GM18909 (cell line): ENCODE measurements at regions not wholly inside any gene's neighbourhood (a gene's known extent, or its start where the extent isn't known, plus 50 kb on each side); places are given as distances from the start of the nearest gene placed in this dataset.

ENCODE experiments used
- ATAC-seq: cut with Tn5 transposase; IDR thresholded peaks from one replicate; pipeline ENCODE4 v1.9.1; 2021; ENCODE audit warnings: mild to moderate bottlenecking; ENCODE audit not compliant: unreplicated experiment, poor library complexity

DNA sequence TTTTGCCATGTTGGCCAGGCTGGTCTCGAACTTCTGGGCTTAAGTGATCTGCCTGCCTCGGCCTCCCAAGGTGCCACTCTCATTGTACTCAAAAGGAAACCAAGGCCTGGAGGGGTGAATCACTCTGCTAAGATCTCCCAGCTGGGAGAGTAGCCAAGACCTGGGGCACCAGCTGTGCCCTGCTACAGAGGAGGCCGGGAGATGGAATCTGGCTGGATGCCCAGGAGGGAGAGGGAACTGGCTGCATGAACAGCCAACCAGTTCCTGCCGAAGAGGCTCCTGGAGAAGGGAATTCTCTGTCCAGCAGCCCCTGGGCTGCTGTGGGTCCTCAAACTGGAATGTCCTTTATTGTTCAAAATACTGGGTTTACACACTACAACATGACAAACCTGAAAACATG lies 238.7 kb upstream of the CIBAR2 start:
- no peak for ATAC-seq

- ATAC-seq: no peak
Observed at GRCh38 chr16:85353013-85353412, 240.7 kb upstream of the CIBAR2 start.

DNA sequence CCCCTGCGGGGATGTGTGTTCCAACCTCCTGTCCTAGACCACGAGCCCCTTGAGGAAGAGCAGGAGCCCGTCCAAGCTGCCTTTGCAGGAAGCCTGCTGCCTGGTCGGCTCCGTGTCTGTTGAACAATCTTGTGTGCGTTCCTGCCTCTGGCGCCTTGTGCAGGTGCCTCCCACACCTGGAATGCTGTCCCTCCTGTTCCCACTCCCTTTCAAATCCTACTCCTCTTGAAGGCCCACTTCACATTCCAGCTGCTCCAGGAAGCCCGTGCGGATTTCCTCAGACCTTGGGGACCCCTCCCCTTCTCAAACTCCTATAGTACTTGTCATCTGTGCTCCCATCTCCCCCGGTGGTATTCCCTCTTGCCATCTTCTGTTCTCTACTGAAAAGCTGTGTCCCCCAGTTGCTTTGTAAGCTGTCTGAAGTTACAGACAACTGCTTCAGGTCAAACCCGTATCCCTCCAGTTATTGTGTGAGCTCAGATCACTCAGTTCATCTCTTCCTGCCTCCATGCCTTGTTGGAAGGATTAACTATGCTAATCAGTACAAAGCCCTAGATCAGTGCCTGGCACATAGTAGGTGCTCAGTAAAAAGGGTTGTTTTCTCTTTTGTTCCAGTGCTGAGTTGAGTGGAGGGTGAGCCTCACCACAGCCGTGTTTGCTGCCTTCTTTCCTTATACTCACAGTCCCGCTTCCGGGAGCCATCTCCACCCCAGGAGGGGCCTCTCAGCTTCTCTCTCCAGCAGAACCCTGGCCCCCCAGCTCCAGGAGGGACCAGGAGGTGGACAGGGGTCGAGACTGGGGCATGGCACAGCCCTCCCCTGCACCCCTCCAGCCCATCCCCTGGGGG lies 241.8 kb upstream of the CIBAR2 start:
- no peak for ATAC-seq

GRCh38 chr16:85354686-85355514 lies 242.6 kb upstream of the CIBAR2 start:
- no peak for ATAC-seq

DNA sequence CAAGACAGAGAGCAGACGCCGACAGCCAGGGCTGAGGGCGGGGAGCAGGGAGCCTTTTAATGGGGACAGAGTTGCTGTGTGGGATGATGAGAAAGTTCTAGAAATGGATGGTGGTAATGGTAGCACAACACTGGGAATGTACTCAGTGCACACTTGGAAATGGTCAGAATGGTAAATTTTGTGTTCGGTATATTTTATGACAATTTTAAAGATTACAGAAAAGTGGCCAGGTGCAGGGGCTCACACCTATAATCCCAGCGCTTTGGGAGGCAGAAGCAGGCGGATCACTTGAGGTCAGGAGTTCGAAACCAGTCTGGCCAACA lies 243.2 kb upstream of the CIBAR2 start:
- no peak for ATAC-seq

DNA sequence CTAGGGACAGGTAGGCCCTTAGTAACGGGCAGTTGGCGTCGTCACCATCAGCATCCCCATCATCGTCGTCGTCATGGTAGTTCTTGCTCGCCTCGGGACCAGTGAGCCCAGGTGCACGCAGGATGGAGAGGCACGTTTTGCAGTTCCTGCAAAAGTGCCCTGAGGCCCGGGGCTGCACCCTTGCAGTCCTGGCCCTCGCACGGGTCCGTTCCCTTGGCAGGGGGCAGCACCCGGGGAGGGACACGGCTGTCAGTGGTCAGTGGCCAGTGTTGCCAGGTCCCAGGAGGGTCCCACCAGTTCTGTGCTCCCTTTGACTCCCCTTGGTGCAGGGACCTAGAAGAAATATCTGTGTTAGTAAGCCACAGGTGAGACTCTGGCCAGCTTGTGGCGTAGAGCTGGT lies 243.9 kb upstream of the CIBAR2 start:
- ATAC-seq: no peak

DNA sequence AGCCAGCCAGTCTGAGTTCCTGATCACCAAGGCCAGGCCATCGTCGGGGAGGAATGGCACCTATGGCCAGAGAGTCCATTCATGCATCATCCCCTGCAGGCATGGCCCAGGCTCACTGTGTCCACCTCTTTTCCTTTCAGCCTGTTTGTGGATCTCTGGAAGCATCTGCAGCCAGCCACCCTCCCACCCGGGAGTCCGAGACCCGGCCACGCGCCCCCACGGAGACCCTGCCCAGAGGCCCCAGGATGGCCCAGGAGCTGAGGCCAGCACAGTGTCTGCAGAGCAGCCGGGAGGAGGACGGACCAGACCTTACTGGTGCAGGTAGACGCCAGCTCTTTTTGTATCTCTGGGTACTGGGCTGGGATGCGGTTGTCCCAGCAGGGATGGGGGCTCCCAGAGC lies 245.1 kb upstream of the CIBAR2 start:
- ATAC-seq: no peak

DNA sequence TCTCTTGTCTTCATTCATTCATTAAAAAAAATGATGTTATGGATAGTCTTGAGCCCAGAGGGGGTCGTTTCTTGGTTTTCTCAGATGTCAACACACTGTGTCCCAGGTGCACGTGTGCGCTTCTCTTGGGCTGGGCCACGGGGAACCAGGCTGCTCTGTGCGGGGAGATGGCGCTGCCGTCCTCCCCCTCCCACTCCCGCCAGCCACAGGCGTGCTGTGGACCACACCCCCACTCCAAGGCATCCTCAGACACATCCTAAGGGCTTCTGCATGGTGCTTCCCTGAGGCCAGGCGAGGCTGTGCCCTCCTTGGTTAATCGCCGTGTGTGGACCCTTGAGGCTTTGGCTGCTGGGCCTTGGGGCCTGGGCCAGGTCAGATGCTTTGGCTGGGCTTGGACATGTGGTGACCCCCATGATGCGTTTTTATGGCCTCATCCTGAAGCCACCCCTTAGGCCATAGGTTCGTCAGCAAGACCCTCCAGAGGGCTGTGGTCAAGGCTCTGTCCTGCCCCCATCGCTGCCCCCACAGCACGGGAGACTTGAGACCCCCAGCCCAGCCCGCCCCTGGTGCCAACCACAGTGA lies 245.7 kb upstream of the CIBAR2 start:
- ATAC-seq: no peak

GRCh38 chr16:85358704-85359146 lies 246.5 kb upstream of the CIBAR2 start:
- ATAC-seq: no peak

- ATAC-seq: no peak
Observed at GRCh38 chr16:85359147-85359822, 247.0 kb upstream of the CIBAR2 start.

DNA sequence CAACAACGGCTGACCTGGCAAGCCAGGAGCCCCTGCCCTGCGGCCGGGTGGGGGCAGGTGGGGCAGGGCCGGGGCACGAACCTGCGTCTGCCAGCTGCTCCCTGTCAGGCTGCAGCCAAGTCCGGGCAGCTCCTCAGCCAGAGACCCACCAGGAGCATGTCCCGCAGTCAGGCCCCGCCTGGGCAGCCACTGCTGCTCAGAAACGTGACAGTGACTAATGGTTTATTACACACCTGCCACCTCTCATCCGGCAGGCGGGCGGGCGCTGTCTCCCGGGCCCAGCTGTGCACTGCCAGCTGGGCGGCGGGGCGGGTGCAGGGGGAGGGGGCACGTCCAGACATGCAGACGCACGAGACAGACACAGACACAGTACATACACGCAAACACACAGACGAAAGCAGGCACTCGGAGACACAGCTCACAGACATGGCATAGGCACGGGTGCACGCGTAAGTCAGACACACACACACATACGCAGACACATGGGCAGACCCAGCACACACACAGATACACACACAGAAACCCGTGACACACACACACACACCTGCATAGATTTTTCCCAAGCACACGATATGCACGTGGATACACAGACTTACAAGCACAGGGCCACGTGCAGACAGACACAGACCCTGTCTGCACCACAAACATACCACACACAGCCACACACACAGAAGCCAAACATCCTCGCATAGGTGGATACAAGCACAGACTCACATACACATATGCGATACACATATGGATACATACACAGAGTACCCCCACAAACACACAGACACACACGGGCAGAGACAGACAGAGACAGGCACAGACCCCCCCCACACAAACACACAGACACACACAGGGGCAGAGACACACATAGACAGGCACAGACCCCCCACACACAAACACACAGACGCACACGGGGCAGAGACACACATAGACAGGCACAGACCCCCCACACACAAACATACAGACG lies 248.3 kb upstream of the CIBAR2 start:
- no peak for ATAC-seq

DNA sequence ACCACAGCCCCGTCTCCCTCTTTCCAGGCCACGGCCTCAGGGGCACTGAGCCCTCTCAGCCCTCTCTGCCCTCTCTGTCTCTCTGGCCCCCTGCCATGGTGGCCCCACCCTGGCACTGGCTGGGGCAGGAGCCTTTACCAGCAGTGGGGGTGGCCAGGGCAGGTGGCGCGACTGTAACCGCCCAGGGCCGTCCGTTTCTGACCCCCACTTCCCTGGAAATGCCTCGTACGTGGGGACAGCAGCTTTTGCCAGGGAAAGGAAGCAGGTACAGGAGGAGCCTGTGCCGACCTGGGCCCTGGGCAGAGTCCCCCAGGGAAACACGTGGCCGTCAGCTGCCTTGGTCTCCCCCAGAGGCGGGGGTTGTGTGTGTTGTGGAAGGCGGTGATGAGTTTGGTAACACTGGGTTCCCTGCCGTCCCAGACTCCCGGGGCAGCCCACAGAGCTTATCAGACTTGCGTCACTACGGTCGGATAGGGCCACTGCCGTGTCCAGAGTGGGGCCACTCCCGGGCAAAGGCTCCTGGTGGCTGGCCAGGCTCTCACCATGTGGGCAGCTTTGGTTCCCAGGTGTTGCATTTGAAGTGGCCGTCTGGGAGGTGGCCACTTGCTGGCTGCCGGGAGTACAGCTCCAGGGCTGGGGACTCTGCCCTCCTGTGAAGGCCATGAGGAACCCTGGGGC lies 249.3 kb upstream of the CIBAR2 start:
- no peak for ATAC-seq

DNA sequence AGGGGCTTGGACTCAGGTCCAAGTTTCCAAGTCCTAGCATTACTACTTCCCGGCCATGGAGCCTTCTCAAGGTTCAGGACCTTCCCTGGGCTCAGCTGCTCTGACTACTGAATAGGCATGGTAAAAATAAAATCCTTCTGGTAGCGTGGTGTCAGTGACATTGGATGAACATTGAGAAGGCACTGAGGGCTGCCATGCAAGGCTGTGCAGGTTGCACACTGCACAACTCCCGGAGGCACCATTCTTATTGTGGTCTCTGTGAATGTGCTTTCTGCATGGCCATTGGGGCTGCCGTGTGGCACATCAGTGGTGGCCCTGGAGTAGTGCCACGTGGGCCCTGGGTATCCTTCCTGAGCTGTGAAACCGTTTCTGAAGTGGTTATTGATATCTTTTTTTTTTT lies 250.2 kb upstream of the CIBAR2 start:
- ATAC-seq: no peak

DNA sequence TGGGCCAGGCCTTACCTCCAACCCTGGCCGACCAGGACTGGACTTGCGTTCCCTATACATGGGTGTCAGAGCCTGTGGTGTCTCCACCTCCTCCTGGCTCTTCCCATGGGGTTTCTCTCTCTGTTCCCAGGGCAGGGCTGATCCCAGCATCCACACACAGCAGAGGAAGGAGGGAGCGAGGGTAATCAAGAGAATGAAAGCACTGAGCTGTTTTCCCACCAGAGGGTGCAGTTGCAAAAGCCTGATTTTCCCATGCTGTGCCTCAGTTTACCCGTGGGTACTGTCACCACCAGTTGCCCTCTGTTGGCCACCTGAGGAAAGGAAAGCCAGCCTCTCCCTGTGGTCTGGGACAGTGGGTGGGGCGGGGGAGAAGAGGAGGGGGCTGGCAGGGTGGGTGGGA lies 249.7 kb upstream of the GSE1 start:
- ATAC-seq: no peak

DNA sequence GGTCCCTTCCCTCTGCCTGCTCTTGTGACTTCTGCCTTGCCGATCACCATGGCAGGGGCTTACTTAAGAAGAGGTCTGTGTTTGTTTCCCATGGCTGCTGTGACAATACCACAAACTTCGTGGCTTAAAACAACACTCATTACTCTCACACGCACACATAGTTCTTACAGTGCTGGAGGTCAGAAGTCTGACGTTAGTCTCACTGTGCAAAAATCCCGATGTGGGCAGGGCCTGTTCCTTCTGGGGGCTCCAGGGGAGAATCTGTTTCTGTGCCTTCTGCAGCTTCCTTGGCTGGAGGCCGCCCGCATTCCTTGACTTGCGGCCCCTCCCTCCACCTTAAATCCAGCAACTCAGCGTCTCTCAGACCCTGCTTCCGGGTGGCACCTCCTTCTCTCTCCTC lies 249.2 kb upstream of the GSE1 start:
- no peak for ATAC-seq

GRCh38 chr16:85364323-85365040 lies 248.6 kb upstream of the GSE1 start:
- no peak for ATAC-seq

DNA sequence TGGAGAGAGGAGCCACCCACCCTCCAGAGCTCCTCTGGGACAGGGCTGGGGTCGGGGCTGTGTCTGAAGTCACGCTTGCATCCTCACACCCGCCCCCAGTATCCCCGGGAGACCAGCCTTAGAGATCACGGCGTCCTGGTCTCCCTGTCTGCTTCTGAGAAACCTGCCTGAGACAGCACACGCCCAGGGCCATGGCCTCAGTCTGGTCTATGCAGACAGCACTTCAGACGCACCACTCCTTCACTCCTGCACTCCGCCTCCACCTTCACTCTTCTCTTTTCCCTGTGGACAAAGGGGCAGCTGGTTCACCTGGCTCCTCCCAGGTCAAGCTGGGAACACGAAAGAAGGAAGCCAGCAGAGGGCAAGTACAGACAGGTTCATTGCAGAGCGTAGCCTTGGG lies 248.0 kb upstream of the GSE1 start:
- ATAC-seq: no peak

DNA sequence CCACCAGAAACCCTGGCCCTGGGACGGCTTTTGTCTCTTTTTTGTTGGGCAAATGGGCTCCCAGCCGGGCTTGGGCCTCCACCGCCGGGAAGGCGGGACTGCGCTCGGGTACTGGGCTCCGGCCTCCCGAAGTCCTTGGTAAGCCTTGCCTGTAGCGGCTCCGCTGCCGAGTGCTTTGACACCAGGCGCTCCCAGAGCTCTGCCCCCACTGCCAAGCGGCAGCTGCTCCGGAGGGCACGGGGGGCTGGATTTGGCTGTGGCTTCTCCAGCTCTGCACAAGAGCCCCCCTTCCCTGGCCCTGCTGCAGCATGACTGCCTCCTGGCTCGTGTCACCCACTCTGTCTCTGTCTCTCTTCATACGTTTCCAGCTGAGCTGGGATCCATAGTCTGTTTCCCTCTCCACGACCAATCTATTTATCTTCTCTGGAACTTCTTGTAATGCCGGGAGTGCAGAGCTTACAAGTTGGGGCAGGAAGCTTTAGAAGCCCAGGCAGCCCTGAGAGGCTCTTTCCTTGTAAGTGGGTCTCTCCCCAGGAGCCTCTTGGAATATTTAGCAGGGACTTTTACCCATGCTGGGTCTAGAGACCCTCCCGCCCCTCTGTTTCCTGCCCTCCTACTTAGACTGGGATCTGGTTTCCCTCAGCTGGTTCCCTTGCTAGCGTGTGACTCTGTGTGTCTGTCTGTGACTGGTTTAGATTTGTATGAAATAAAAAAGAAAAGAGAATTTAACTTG lies 246.9 kb upstream of the GSE1 start:
- no peak for ATAC-seq
